ENCODE measurements at regions not wholly inside any gene's neighbourhood (a gene's known extent, or its start where the extent isn't known, plus 50 kb on each side); places are given as distances from the start of the nearest gene placed in this dataset.

DNA sequence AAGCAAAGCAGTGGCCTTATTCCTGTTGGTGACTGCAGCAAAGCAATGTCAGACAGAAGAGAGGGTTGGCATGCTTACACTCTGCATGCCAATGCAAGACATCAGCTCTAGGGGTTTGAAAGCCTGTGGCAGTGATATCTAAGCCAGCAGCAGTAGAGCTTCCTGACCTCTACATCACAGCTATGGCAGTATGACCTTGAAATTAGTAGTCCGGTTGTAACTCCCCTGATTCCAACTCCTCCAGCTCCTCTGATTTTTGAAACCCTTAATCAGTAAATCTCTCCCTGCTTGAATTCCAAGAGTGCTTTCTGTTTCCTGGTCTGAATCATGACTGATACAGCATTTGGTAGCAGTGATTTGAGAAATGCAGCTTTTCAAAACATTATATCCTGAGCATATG is 60.0 kb upstream of the LRP1B start:
- H3K4me1 Mint-ChIP-seq, result peaks cover 6% of the 10 kb centered on the region
- Histone ChIP-seq H2AFZ (ENCODE audit: insufficient read depth, low read depth, low read length, poor library complexity, severe bottlenecking) (no peak overlapping the region), H4K20me1 (ENCODE audit: control insufficient read depth, insufficient read depth, low read length, poor library complexity, severe bottlenecking) (no peaks in the 10 kb centered on the region), H3K4me1 (ENCODE audit: control insufficient read depth in 2 of 2, insufficient read depth in 2 of 2, low read length in 2 of 2) (peaks cover 4% of the 10 kb centered on the region in 2 donors), H3K9ac (ENCODE audit: low read length) (no peak overlapping the region), H3K9me3 (ENCODE audit: control extremely low read depth in 1 of 3, control insufficient read depth in 2 of 3, insufficient read depth in 1 of 3, low read length in 2 of 3) (no peaks in the 10 kb centered on the region), H3K36me3 (replicated peaks in 1 of 2; ENCODE audit: control extremely low read depth in 1 of 2, control insufficient read depth in 1 of 2, extremely low read depth in 1 of 2, insufficient read depth in 2 of 2, low read length in 1 of 2) (no peaks in the 10 kb centered on the region), H3K4me3 (ENCODE audit: control extremely low read depth in 1 of 5, extremely low read depth in 1 of 5, insufficient read depth in 1 of 5, low read depth in 2 of 5, low read length in 4 of 5) (no peak overlapping the region), H3K27me3 (replicated peaks in 1 of 4; ENCODE audit: control extremely low read depth in 1 of 4, control insufficient read depth in 3 of 4, insufficient read depth in 4 of 4, low read length in 3 of 4) (no peaks in the 10 kb centered on the region), H3K4me2 (replicated peaks; ENCODE audit: low read depth, low read length, poor library complexity, severe bottlenecking) (no peak overlapping the region), H3K27ac (ENCODE audit: low read length in 2 of 2) (no peak overlapping the region), H3K79me2 (ENCODE audit: control insufficient read depth, insufficient read depth, low read length) (no peaks in the 10 kb centered on the region)
- intact Hi-C loops (cut with micrococcal nuclease), result no loop called here
- H3K27ac Mint-ChIP-seq, result no peak overlapping the region
- CTCF ChIA-PET, result interaction anchor here (1.2 kb wide), 1 partner anchor 9 kb away, joined by 3 read pairs; no protein-coding TSS in a partner anchor
- no peaks in the 10 kb centered on the region for H3K27me3 Mint-ChIP-seq
- no CpG with 5 or more reads among the region's 1 CpG for WGBS (ENCODE audit: insufficient coverage)
- POLR2A ChIA-PET, result no interaction called here
- H3K9me3 Mint-ChIP-seq (ENCODE audit: insufficient read depth), result no peaks in the 10 kb centered on the region
- DNase-seq (no peak), ATAC-seq (ENCODE audit: low read depth) (no peak)
- no peak for TF ChIP-seq EZH2 (IDR thresholded peaks at IDR 0.05; ENCODE audit: borderline replicate concordance, insufficient read depth, low read depth, low read length, poor library complexity, severe bottlenecking)
- TF ChIP-seq, protein P1, sequence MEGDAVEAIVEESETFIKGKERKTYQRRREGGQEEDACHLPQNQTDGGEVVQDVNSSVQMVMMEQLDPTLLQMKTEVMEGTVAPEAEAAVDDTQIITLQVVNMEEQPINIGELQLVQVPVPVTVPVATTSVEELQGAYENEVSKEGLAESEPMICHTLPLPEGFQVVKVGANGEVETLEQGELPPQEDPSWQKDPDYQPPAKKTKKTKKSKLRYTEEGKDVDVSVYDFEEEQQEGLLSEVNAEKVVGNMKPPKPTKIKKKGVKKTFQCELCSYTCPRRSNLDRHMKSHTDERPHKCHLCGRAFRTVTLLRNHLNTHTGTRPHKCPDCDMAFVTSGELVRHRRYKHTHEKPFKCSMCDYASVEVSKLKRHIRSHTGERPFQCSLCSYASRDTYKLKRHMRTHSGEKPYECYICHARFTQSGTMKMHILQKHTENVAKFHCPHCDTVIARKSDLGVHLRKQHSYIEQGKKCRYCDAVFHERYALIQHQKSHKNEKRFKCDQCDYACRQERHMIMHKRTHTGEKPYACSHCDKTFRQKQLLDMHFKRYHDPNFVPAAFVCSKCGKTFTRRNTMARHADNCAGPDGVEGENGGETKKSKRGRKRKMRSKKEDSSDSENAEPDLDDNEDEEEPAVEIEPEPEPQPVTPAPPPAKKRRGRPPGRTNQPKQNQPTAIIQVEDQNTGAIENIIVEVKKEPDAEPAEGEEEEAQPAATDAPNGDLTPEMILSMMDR (IDR thresholded peaks at IDR 0.05), result no peak
- H3K4me3 Mint-ChIP-seq, result no peak overlapping the region

DNA sequence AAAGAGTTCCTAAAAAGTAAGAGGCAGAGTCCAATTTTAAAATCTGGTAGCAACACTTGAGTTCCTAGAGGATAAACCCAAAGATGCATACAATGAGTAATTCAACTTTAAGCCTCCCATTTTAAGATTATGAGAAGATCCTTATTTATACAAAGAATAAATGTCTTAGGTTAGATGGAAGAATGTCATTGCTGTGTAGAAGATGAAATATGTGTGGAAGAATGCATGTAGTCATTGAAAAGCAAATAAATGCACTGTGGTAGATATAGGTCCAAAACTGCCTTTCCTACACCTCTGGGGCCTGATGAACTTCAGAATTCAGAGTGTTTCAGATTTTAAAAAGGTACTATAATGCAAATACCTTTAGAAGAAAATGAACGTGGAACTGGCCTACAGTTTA is 58.7 kb upstream of the LRP1B start:
- Histone ChIP-seq H3K36me3 (replicated peaks in 1 of 2; ENCODE audit: control extremely low read depth in 1 of 2, control insufficient read depth in 1 of 2, extremely low read depth in 1 of 2, insufficient read depth in 2 of 2, low read length in 1 of 2) (no peaks in the 10 kb centered on the region), H3K79me2 (ENCODE audit: control insufficient read depth, insufficient read depth, low read length) (no peaks in the 10 kb centered on the region), H4K20me1 (ENCODE audit: control insufficient read depth, insufficient read depth, low read length, poor library complexity, severe bottlenecking) (no peaks in the 10 kb centered on the region), H3K9ac (ENCODE audit: low read length) (no peak overlapping the region), H3K9me3 (ENCODE audit: control extremely low read depth in 1 of 3, control insufficient read depth in 2 of 3, insufficient read depth in 1 of 3, low read length in 2 of 3) (no peaks in the 10 kb centered on the region), H2AFZ (ENCODE audit: insufficient read depth, low read depth, low read length, poor library complexity, severe bottlenecking) (no peak overlapping the region), H3K27me3 (replicated peaks in 1 of 4; ENCODE audit: control extremely low read depth in 1 of 4, control insufficient read depth in 3 of 4, insufficient read depth in 4 of 4, low read length in 3 of 4) (no peaks in the 10 kb centered on the region), H3K27ac (ENCODE audit: low read length in 2 of 2) (no peak overlapping the region), H3K4me1 (ENCODE audit: control insufficient read depth in 2 of 2, insufficient read depth in 2 of 2, low read length in 2 of 2) (peaks cover 4% of the 10 kb centered on the region in 2 donors), H3K4me3 (ENCODE audit: control extremely low read depth in 1 of 5, extremely low read depth in 1 of 5, insufficient read depth in 1 of 5, low read depth in 2 of 5, low read length in 4 of 5) (no peak overlapping the region), H3K4me2 (replicated peaks; ENCODE audit: low read depth, low read length, poor library complexity, severe bottlenecking) (no peak overlapping the region)
- ATAC-seq (ENCODE audit: low read depth) (no peak), DNase-seq (no peak)
- WGBS (ENCODE audit: insufficient coverage), result no CpG with 5 or more reads among the region's 1 CpG
- no peak for TF ChIP-seq EZH2 (IDR thresholded peaks at IDR 0.05; ENCODE audit: borderline replicate concordance, insufficient read depth, low read depth, low read length, poor library complexity, severe bottlenecking)
- TF ChIP-seq, protein P1 (IDR thresholded peaks at IDR 0.05), result no peak
- CTCF ChIA-PET, result no interaction called here
- Mint-ChIP-seq H3K27ac (no peak overlapping the region), H3K27me3 (no peaks in the 10 kb centered on the region), H3K4me1 (peaks cover 9% of the 10 kb centered on the region), H3K9me3 (ENCODE audit: insufficient read depth) (no peaks in the 10 kb centered on the region), H3K4me3 (no peak overlapping the region)
- intact Hi-C loops (cut with micrococcal nuclease), result no loop called here
- POLR2A ChIA-PET, result no interaction called here

All from B cell (primary cell).